WTC11 (cell line): ENCODE measurements at regions not wholly inside any gene's neighbourhood (a gene's known extent, or its start where the extent isn't known, plus 50 kb on each side); places are given as distances from the start of the nearest gene placed in this dataset.

Experiments used
- ATAC-seq: fragments of 200-7000 bp; cut with Tn5 transposase; 2 replicates; pipeline ENCODE4 v1.10.0; 2021; ENCODE audit warnings: mild to moderate bottlenecking, moderate library complexity
- CTCF ChIA-PET: fragments of 300-600 bp; sonication (Branson Sonifier 250); formaldehyde crosslinking; loops from one replicate; lab custom pipeline; 2021; ENCODE audit warnings: antibody characterized with exemption; lab: Charles Lee
- POLR2A ChIA-PET: fragments of 350-600 bp; sonication (Branson Sonifier 250); formaldehyde crosslinking; loops from one replicate; lab custom pipeline; 2021; ENCODE audit warnings: antibody characterized with exemption; lab: Charles Lee
- DNase-seq: peaks from one replicate; pipeline ENCODE4 v3.0.0; 2021; ENCODE audit warnings: low spot score
- H3K27ac Mint-ChIP-seq: 2 replicates; pipeline ENCODE4 v1.8.0; 2021; ENCODE audit warnings: mixed read lengths
- H3K27me3 Mint-ChIP-seq: 2 replicates; pipeline ENCODE4 v1.8.0; 2021; ENCODE audit warnings: low read depth, mild to moderate bottlenecking, moderate library complexity, mixed read lengths
- H3K36me3 Mint-ChIP-seq: 2 replicates; pipeline ENCODE4 v1.8.0; 2021; ENCODE audit warnings: mixed read lengths
- H3K4me1 Mint-ChIP-seq: 2 replicates; pipeline ENCODE4 v1.8.0; 2022; ENCODE audit warnings: mixed read lengths
- H3K4me3 Mint-ChIP-seq: 2 replicates; pipeline ENCODE4 v1.8.0; 2021; ENCODE audit warnings: mild to moderate bottlenecking, moderate library complexity, mixed read lengths
- H3K9me3 Mint-ChIP-seq: 2 replicates; pipeline ENCODE4 v1.8.0; 2021; ENCODE audit warnings: mixed read lengths
- ARID4B ChIP-seq: sonication (generic); formaldehyde crosslinking; IDR thresholded peaks from 2 replicates; pipeline ENCODE4 v1.8.0; 2023; ENCODE audit warnings: missing genetic modification reagents, mild to moderate bottlenecking, borderline replicate concordance
- ATF2 ChIP-seq: sonication (generic); formaldehyde crosslinking; IDR thresholded peaks from 2 replicates; pipeline ENCODE4 v1.8.1; 2022; ENCODE audit warnings: low read depth, missing genetic modification reagents, borderline replicate concordance
- ETV6 ChIP-seq: sonication (generic); formaldehyde crosslinking; IDR thresholded peaks from 2 replicates; pipeline ENCODE4 v1.8.1; 2022; ENCODE audit warnings: mild to moderate bottlenecking, missing genetic modification reagents
- FOXJ3 ChIP-seq: sonication (generic); formaldehyde crosslinking; IDR thresholded peaks from 2 replicates; pipeline ENCODE4 v1.9.0; 2021; ENCODE audit warnings: missing genetic modification reagents, mild to moderate bottlenecking, borderline replicate concordance
- GTF2I ChIP-seq: fragments of 250-450 bp; sonication (Bioruptor Pico); conservative IDR thresholded peaks from 2 replicates; pipeline ENCODE4 v1.4.0; 2021; ENCODE audit warnings: mild to moderate bottlenecking
- JAZF1 ChIP-seq: fragments of 250-450 bp; sonication (Bioruptor Pico); IDR thresholded peaks from 2 replicates; pipeline ENCODE4 v1.9.0; 2021; ENCODE audit warnings: moderate library complexity, mild to moderate bottlenecking, inconsistent platforms
- MAX ChIP-seq: sonication (generic); formaldehyde crosslinking; IDR thresholded peaks from 2 replicates; pipeline ENCODE4 v1.8.0; 2022; ENCODE audit warnings: mild to moderate bottlenecking, missing genetic modification reagents
- MLX ChIP-seq: sonication (generic); formaldehyde crosslinking; IDR thresholded peaks from 2 replicates; pipeline ENCODE4 v1.8.1; 2023; ENCODE audit warnings: mild to moderate bottlenecking, missing genetic modification reagents, moderate library complexity
- NR1H2 ChIP-seq: sonication (generic); formaldehyde crosslinking; IDR thresholded peaks from 2 replicates; pipeline ENCODE4 v1.9.0; 2021; ENCODE audit warnings: mild to moderate bottlenecking, moderate library complexity, missing genetic modification reagents
- PRDM15 ChIP-seq: sonication (generic); formaldehyde crosslinking; IDR thresholded peaks from 2 replicates; pipeline ENCODE4 v1.8.0; 2022; ENCODE audit warnings: missing genetic modification reagents
- RELA ChIP-seq: sonication (generic); formaldehyde crosslinking; IDR thresholded peaks from 2 replicates; pipeline ENCODE4 v1.8.1; 2022; ENCODE audit warnings: missing genetic modification reagents, mild to moderate bottlenecking, borderline replicate concordance
- SMAD4 ChIP-seq: sonication (generic); formaldehyde crosslinking; IDR thresholded peaks from 2 replicates; pipeline ENCODE4 v1.8.0; 2022; ENCODE audit warnings: mild to moderate bottlenecking, missing genetic modification reagents
- ZNF121 ChIP-seq: sonication (generic); formaldehyde crosslinking; IDR thresholded peaks from 2 replicates; pipeline ENCODE4 v1.8.0; 2023; ENCODE audit warnings: missing genetic modification reagents
- ZNF317 ChIP-seq: sonication (generic); formaldehyde crosslinking; IDR thresholded peaks from 2 replicates; pipeline ENCODE4 v1.8.1; 2023; ENCODE audit warnings: low read depth, mild to moderate bottlenecking, moderate library complexity, missing genetic modification reagents, borderline replicate concordance
- ZNF671 ChIP-seq: fragments of 250-450 bp; sonication (Bioruptor Pico); IDR thresholded peaks from 2 replicates; pipeline ENCODE4 v1.8.0; 2021; ENCODE audit warnings: mild to moderate bottlenecking
- TF ChIP-seq, protein P1 (sequence below): sonication (generic); formaldehyde crosslinking; IDR thresholded peaks from 2 replicates; pipeline ENCODE4 v1.8.1; 2022; ENCODE audit warnings: mild to moderate bottlenecking, moderate library complexity, missing genetic modification reagents
- TF ChIP-seq, protein P2 (sequence below): sonication (generic); formaldehyde crosslinking; IDR thresholded peaks from 2 replicates; pipeline ENCODE4 v1.8.1; 2022; ENCODE audit warnings: missing genetic modification reagents, borderline replicate concordance

GRCh38 chr4:186345184-186345583 is 79.2 kb downstream of the F11 start:
- H3K4me1 Mint-ChIP-seq = peaks cover 7% of the 10 kb centered on the region
- peaks cover 4% of the 10 kb centered on the region; the same call in 1 of the 2 replicates for H3K9me3 Mint-ChIP-seq
- CTCF ChIA-PET = no interaction called here
- DNase-seq = no peak
- POLR2A ChIA-PET = no interaction called here
- no peak overlapping the region for H3K4me3 Mint-ChIP-seq
- no peak for TF ChIP-seq GTF2I (CRISPR knock-in tag)
- TF ChIP-seq JAZF1 = no peak
- no peak for TF ChIP-seq NR1H2 (CRISPR knock-in tag)
- TF ChIP-seq MLX (CRISPR knock-in tag) = no peak
- no peak for TF ChIP-seq ATF2 (CRISPR knock-in tag)
- TF ChIP-seq ZNF121 (CRISPR knock-in tag) = no peak
- TF ChIP-seq ZNF317 = no peak
- TF ChIP-seq, protein P1, sequence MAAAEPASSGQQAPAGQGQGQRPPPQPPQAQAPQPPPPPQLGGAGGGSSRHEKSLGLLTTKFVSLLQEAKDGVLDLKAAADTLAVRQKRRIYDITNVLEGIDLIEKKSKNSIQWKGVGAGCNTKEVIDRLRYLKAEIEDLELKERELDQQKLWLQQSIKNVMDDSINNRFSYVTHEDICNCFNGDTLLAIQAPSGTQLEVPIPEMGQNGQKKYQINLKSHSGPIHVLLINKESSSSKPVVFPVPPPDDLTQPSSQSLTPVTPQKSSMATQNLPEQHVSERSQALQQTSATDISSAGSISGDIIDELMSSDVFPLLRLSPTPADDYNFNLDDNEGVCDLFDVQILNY (CRISPR knock-in tag) = no peak
- peaks cover 100% of the 10 kb centered on the region for H3K27me3 Mint-ChIP-seq
- ATAC-seq = peak; percentile 80
- no peak overlapping the region for H3K27ac Mint-ChIP-seq
- H3K36me3 Mint-ChIP-seq = no peaks in the 10 kb centered on the region

GRCh38 chr4:186342582-186342981 is 76.6 kb downstream of the F11 start:
- ChIA-PET CTCF (interaction anchor here (1.2 kb wide), 1 partner anchor 131 kb away, joined by 3 read pairs; no protein-coding TSS in a partner anchor), POLR2A (no interaction called here)
- DNase-seq (no peak), ATAC-seq (no peak)
- Mint-ChIP-seq H3K9me3 (peaks cover 4% of the 10 kb centered on the region; the same call in 1 of the 2 replicates), H3K36me3 (no peaks in the 10 kb centered on the region), H3K27me3 (peaks cover 93% of the 10 kb centered on the region), H3K27ac (no peak overlapping the region), H3K4me1 (peaks cover 7% of the 10 kb centered on the region), H3K4me3 (no peak overlapping the region)
- TF ChIP-seq SMAD4 (CRISPR knock-in tag) (no peak), PRDM15 (CRISPR knock-in tag) (no peak), ETV6 (CRISPR knock-in tag) (no peak), ARID4B (CRISPR knock-in tag) (no peak), RELA (CRISPR knock-in tag) (no peak), ZNF671 (CRISPR knock-in tag) (no peak), ATF2 (CRISPR knock-in tag) (no peak), MAX (CRISPR knock-in tag) (no peak), FOXJ3 (CRISPR knock-in tag) (no peak)
- TF ChIP-seq, protein P1 (CRISPR knock-in tag) = no peak
- TF ChIP-seq, protein P2, sequence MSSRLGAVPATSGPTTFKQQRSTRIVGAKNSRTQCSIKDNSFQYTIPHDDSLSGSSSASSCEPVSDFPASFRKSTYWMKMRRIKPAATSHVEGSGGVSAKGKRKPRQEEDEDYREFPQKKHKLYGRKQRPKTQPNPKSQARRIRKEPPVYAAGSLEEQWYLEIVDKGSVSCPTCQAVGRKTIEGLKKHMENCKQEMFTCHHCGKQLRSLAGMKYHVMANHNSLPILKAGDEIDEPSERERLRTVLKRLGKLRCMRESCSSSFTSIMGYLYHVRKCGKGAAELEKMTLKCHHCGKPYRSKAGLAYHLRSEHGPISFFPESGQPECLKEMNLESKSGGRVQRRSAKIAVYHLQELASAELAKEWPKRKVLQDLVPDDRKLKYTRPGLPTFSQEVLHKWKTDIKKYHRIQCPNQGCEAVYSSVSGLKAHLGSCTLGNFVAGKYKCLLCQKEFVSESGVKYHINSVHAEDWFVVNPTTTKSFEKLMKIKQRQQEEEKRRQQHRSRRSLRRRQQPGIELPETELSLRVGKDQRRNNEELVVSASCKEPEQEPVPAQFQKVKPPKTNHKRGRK (CRISPR knock-in tag) = no peak
